Kidney (tissue), 13 donors: ENCODE measurements at regions not wholly inside any gene's neighbourhood (a gene's known extent, or its start where the extent isn't known, plus 50 kb on each side); places are given as distances from the start of the nearest gene placed in this dataset.

ENCODE experiments used
- DNase-seq, 5 donors: peaks; one replicate each; pipeline ENCODE4 v3.0.0-alpha.2; 2013 to 2020
- FAIRE-seq: peaks from 2 replicates; lab custom pipeline; 2012; peaks lifted over from hg19 to GRCh38; lab: Jason Lieb, UNC
- H3K27ac ChIP-seq, 2 donors: one replicate each; pipeline ENCODE4 v1.7.0; 2013; ENCODE audit warnings: low read depth in 2 of 2, low read length in 2 of 2, inconsistent platforms in 1 of 2
- H3K27me3 ChIP-seq: one replicate; pipeline ENCODE4 v1.7.1; 2013; ENCODE audit warnings: low read length, inconsistent platforms; ENCODE audit not compliant: control insufficient read depth, insufficient read depth
- H3K36me3 ChIP-seq, 3 donors: one replicate each; pipeline versions ENCODE4 v1.7.0 to v1.7.1; 2013; ENCODE audit warnings: low read length in 3 of 3, control low read depth in 1 of 3, inconsistent platforms in 1 of 3; ENCODE audit not compliant: insufficient read depth in 3 of 3, control insufficient read depth in 2 of 3
- H3K4me1 ChIP-seq, 3 donors: one replicate each; pipeline versions ENCODE4 v1.7.0 to v1.7.1; 2013; ENCODE audit warnings: low read length in 3 of 3, inconsistent platforms in 1 of 3, low read depth in 1 of 3; ENCODE audit not compliant: control insufficient read depth in 2 of 3, insufficient read depth in 2 of 3
- H3K4me3 ChIP-seq, 3 donors: one replicate each; pipeline versions ENCODE4 v1.7.0 to v1.8.1; 2013; ENCODE audit warnings: low read length in 3 of 3, control low read depth in 1 of 3, inconsistent platforms in 1 of 3
- H3K9ac ChIP-seq, 3 donors: one replicate each; pipeline versions ENCODE4 v1.7.0 to v1.7.1; 2013; ENCODE audit warnings: low read length in 3 of 3, control low read depth in 1 of 3, inconsistent platforms in 1 of 3
- H3K9me3 ChIP-seq, 3 donors: one replicate each; pipeline versions ENCODE4 v1.7.0 to v1.7.1; 2013; ENCODE audit warnings: low read length in 3 of 3, control low read depth in 1 of 3, inconsistent platforms in 1 of 3; ENCODE audit not compliant: control insufficient read depth in 2 of 3, insufficient read depth in 1 of 3
- intact Hi-C: fragments of 100-400 bp; cut with DNase I; formaldehyde crosslinking; loops from one replicate; pipeline ENCODE4 v1.11.1; 2022
- TF ChIP-seq, protein P1 (sequence below): IDR thresholded peaks from 3 replicates; pipeline ENCODE4 v1.5.1; 2012; ENCODE audit warnings: mild to moderate bottlenecking, moderate library complexity, borderline replicate concordance; ENCODE audit not compliant: insufficient read depth; ENCODE audit errors: extremely low read depth
- donor health status: control.
- donor health status: control.
- donor health status: control.
- donor health status: control.
- donor health status: control.
- donor health status: DM: yes; HTN: yes; CAD: no.
- donor health status: Normal renal cell carcinoma (clear cell type).

DNA sequence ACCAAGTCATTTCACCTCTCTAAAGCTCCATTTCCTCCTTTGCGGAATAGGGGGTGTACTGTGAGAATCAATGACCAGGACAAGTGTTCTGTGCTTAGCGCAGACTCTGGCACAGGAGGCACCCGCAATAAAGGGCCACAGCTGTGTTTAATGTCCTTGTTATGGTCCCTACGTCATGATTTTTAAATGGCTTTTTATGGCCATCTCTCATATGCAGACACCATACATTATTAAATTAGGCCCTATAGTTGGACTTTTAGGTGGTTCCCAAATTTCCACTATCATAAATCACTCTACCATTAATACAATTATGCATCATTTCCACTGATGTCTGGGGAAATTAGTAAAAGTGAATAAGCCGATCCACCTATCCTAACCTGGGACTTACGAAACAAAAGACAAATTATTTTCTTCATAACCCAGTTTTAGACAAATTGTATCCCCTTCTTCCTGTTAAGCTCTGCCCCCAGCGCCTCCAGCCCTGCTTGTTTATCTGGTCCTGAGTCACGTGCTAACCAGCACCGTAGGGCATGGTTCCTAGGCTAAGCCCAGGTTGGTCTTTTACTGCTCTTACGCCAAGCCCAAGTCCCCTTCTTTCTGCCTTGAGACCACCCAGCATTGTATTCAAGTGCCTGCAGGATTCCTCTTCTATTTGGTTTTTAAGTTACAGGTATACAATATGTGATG is 278.3 kb downstream of the SHQ1 start:
- Histone ChIP-seq H3K36me3 (no peaks in the 10 kb centered on the region), H3K27ac (no peak overlapping the region), H3K9me3 (no peaks in the 10 kb centered on the region), H3K27me3 (no peaks in the 10 kb centered on the region), H3K9ac (no peak overlapping the region), H3K4me3 (no peak overlapping the region), H3K4me1 (peaks cover 0 to 7% (median 0%) of the 10 kb centered on the region in 3 donors)
- DNase-seq: no peak
- intact Hi-C loops: no loop called here
- TF ChIP-seq, protein P1, sequence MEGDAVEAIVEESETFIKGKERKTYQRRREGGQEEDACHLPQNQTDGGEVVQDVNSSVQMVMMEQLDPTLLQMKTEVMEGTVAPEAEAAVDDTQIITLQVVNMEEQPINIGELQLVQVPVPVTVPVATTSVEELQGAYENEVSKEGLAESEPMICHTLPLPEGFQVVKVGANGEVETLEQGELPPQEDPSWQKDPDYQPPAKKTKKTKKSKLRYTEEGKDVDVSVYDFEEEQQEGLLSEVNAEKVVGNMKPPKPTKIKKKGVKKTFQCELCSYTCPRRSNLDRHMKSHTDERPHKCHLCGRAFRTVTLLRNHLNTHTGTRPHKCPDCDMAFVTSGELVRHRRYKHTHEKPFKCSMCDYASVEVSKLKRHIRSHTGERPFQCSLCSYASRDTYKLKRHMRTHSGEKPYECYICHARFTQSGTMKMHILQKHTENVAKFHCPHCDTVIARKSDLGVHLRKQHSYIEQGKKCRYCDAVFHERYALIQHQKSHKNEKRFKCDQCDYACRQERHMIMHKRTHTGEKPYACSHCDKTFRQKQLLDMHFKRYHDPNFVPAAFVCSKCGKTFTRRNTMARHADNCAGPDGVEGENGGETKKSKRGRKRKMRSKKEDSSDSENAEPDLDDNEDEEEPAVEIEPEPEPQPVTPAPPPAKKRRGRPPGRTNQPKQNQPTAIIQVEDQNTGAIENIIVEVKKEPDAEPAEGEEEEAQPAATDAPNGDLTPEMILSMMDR: no peak
- no peak for FAIRE-seq

DNA sequence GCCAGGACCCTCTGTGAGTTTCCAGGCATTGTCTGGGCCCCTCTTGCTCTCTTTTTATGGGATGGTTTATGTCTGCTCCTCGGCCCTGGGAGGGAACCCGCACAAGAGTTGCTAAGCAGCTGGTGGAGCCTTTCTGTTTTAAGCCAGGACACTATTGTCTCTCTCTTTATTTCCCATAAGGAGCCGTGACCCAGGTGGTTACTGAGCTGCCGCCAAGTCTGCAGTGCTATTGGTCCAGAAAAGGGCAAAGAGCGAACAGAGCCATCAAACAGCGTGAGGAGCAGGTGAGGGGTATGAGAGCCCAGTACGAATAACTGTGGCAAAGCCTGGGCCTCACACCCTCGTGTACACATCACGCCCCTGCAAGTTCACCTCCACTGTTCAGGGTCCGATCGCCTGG is 280.2 kb downstream of the SHQ1 start:
- DNase-seq (peak in 1 of 5 donors; percentile 23), FAIRE-seq (no peak)
- intact Hi-C loops: no loop called here
- Histone ChIP-seq H3K27ac (no peak overlapping the region), H3K27me3 (no peaks in the 10 kb centered on the region), H3K4me3 (no peak overlapping the region), H3K9me3 (no peaks in the 10 kb centered on the region), H3K9ac (no peak overlapping the region), H3K36me3 (no peaks in the 10 kb centered on the region), H3K4me1 (peaks cover 0 to 7% (median 0%) of the 10 kb centered on the region in 3 donors)
- TF ChIP-seq, protein P1: no peak

DNA sequence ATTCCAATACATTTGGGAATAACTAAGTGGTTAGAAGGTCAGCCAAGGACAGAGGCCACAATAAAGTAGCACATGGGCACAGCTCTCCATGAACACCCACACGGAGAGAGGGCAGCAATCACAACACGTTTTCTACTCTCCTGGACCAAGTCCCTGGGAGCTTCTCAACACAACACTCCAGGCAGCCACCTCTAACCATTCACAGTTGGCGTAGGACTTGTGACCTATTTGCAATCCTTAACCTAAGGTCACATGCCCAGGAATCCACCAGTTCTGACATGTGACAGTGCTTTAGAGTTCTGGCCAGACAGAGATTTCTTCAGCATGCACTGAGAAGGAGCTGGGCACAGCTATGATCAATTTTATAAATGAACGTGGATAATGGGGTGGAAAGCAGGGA is 280.8 kb downstream of the SHQ1 start:
- H3K4me1 ChIP-seq: peaks cover 0 to 7% (median 0%) of the 10 kb centered on the region in 3 donors
- no peak overlapping the region for H3K4me3 ChIP-seq
- no peaks in the 10 kb centered on the region for H3K36me3 ChIP-seq
- H3K27ac ChIP-seq: no peak overlapping the region
- H3K9me3 ChIP-seq: no peaks in the 10 kb centered on the region
- no peak overlapping the region for H3K9ac ChIP-seq
- TF ChIP-seq, protein P1: no peak
- no peak for FAIRE-seq
- DNase-seq: no peak
- no peaks in the 10 kb centered on the region for H3K27me3 ChIP-seq
- intact Hi-C loops: no loop called here
